Upper lobe of right lung (tissue), 1 donor: ENCODE measurements at regions not wholly inside any gene's neighbourhood (a gene's known extent, or its start where the extent isn't known, plus 50 kb on each side); places are given as distances from the start of the nearest gene placed in this dataset.

Experiments
- ATAC-seq: fragments of 200-7000 bp; cut with Tn5 transposase; one replicate; pipeline ENCODE4 v1.9.1; 2020; ENCODE audit warnings: mild to moderate bottlenecking, moderate library complexity
- DNase-seq: peaks from one replicate; pipeline ENCODE4 v3.0.0-alpha.2; 2020
- H3K27ac ChIP-seq: fragments of 200-600 bp; one replicate; pipeline ENCODE4 v1.8.0; 2022
- H3K27me3 ChIP-seq: fragments of 200-600 bp; one replicate; pipeline ENCODE4 v1.8.0; 2022; ENCODE audit warnings: mild to moderate bottlenecking
- H3K36me3 ChIP-seq: fragments of 200-600 bp; one replicate; pipeline ENCODE4 v1.8.0; 2022
- H3K4me1 ChIP-seq: fragments of 200-600 bp; one replicate; pipeline ENCODE4 v1.8.0; 2022
- H3K4me3 ChIP-seq: fragments of 200-600 bp; one replicate; pipeline ENCODE4 v1.8.0; 2022; ENCODE audit warnings: mild to moderate bottlenecking
- H3K9me3 ChIP-seq: fragments of 200-600 bp; one replicate; pipeline ENCODE4 v1.8.0; 2022
- intact Hi-C: fragments of 100-400 bp; cut with DNase I; formaldehyde crosslinking; loops from one replicate; pipeline ENCODE4 v1.11.0; 2022
- TF ChIP-seq, protein P1 (sequence below): fragments of 200-600 bp; IDR thresholded peaks from one replicate; pipeline ENCODE4 v1.8.0; 2022; ENCODE audit warnings: antibody characterized with exemption
- donor health status: DM: no; HTN: yes; CAD: no; lungs with severe emphysema.

DNA sequence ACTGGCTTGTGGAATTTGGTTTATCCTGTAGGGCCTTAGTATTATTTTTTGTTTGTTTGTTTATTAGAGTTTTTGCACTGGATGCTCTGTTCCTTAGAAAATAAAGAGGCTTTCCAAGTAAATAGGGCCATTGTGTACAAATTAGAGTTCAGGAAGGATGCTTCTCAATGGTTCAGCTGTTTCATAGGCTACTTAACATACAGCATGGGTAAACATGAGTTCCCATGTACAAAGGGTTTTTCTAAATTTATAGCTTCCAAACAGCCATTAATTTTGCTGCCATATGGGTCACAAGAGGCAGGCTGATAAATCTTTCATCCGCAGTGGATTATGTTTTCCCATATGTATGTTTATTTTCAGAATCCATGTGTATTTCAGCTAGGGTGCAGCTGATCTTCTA lies 121.6 kb upstream of the WDR11 start:
- TF ChIP-seq, protein P1, sequence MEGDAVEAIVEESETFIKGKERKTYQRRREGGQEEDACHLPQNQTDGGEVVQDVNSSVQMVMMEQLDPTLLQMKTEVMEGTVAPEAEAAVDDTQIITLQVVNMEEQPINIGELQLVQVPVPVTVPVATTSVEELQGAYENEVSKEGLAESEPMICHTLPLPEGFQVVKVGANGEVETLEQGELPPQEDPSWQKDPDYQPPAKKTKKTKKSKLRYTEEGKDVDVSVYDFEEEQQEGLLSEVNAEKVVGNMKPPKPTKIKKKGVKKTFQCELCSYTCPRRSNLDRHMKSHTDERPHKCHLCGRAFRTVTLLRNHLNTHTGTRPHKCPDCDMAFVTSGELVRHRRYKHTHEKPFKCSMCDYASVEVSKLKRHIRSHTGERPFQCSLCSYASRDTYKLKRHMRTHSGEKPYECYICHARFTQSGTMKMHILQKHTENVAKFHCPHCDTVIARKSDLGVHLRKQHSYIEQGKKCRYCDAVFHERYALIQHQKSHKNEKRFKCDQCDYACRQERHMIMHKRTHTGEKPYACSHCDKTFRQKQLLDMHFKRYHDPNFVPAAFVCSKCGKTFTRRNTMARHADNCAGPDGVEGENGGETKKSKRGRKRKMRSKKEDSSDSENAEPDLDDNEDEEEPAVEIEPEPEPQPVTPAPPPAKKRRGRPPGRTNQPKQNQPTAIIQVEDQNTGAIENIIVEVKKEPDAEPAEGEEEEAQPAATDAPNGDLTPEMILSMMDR = no peak

DNA sequence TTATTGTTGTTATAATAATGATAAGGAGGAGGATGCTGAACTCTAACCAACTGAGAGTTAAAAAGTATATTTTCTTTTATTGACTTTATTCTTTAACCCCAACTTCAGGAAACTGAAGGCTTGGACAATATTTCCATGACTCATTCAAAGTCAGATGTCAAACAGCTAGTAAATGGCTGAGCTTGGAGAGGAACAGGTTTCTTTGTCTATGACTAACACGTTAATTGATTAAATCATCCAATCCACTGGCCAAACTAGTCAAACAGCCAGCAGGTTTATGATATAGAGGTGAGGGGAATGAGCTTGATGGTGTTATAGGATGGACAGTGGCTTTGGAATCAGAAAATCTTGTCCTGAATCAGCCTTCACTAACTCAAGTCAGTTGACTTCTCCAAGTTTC lies 119.1 kb upstream of the WDR11 start:
- no peak for DNase-seq
- no peak overlapping the region for H3K4me3 ChIP-seq
- TF ChIP-seq, protein P1 = no peak

More for the DNA sequence above, 121.6 kb upstream of the WDR11 start:
- H3K27me3 ChIP-seq = no peaks in the 10 kb centered on the region
- H3K4me3 ChIP-seq = no peak overlapping the region
- DNase-seq (no peak), ATAC-seq (no peak)
- H3K4me1 ChIP-seq = no peaks in the 10 kb centered on the region
- intact Hi-C loops = no loop called here
- H3K36me3 ChIP-seq = no peaks in the 10 kb centered on the region
- H3K27ac ChIP-seq = no peak overlapping the region
- no peaks in the 10 kb centered on the region for H3K9me3 ChIP-seq

DNA sequence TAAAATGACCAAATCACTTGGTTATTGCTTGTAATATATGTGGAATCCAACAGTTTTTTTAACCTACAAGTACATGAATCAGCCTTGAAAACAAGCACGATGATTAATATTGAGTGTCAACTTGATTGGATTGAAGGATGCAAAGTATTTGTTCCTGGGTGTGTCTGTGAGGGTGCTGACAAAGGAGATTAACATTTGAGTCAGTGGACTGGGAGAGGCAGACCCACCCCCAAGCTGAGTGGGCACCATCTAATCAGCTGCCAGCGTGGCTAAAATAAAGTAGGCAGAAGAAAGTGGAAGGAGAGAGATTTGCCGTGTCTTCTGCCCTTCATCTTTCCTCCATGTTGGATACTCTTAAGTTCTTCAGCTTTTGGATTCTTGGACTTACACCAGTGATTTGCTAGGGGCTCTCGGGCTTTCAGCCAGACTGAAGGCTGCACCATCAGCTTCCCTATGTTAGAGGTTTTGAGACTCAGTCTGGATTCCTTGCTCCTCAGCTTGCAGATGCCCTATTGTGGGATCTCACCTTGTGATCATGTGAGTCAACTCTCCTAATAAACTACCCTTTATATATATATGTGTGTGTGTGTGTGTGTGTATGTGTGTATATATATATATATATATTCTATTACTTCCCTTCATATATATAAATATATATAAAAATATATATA lies 118.4 kb upstream of the WDR11 start:
- TF ChIP-seq, protein P1 = no peak

More for the DNA sequence above, 119.1 kb upstream of the WDR11 start:
- Histone ChIP-seq H3K36me3 (no peaks in the 10 kb centered on the region), H3K27ac (no peak overlapping the region), H3K27me3 (no peaks in the 10 kb centered on the region), H3K9me3 (no peaks in the 10 kb centered on the region), H3K4me1 (no peaks in the 10 kb centered on the region)
- intact Hi-C loops = no loop called here
- ATAC-seq = no peak

DNA sequence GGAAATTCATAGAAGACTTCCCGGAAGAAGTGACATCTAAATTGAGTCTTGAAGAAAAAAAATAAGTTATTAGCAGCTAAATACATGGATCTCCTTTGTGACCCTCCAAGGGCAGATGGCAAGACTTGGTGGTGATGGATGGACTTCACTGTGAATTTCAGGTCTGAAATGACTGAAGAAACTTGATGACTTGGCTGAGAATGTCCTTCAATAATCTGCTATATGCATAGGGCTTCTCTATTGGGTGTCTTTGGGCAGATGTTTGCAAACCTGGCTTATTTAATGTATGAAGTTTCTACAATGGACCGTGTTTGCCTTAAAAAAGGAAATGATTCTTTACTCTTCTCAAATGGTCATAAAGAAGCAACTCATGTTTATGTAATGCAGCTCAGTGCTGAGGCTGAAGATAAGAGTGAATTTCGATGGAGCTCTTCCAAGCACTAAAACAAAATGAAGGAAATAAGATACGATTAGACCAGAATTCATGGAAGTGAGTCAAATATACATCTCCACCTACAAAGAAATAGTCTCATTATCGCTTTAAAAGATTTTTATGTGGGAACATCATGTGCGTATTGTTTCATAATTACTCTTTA lies 116.6 kb upstream of the WDR11 start:
- TF ChIP-seq, protein P1 = no peak
- H3K27me3 ChIP-seq = no peaks in the 10 kb centered on the region
- no peak overlapping the region for H3K27ac ChIP-seq
- DNase-seq = no peak
- no peak for ATAC-seq
- no peaks in the 10 kb centered on the region for H3K9me3 ChIP-seq
- no peak overlapping the region for H3K4me3 ChIP-seq
- intact Hi-C loops = no loop called here
- H3K4me1 ChIP-seq = no peaks in the 10 kb centered on the region
- no peaks in the 10 kb centered on the region for H3K36me3 ChIP-seq

More for the DNA sequence above, 118.4 kb upstream of the WDR11 start:
- H3K4me1 ChIP-seq = no peaks in the 10 kb centered on the region
- DNase-seq = no peak
- no peaks in the 10 kb centered on the region for H3K27me3 ChIP-seq
- H3K9me3 ChIP-seq = no peaks in the 10 kb centered on the region
- no peak overlapping the region for H3K27ac ChIP-seq
- ATAC-seq = no peak
- intact Hi-C loops = no loop called here
- no peak overlapping the region for H3K4me3 ChIP-seq
- no peaks in the 10 kb centered on the region for H3K36me3 ChIP-seq

DNA sequence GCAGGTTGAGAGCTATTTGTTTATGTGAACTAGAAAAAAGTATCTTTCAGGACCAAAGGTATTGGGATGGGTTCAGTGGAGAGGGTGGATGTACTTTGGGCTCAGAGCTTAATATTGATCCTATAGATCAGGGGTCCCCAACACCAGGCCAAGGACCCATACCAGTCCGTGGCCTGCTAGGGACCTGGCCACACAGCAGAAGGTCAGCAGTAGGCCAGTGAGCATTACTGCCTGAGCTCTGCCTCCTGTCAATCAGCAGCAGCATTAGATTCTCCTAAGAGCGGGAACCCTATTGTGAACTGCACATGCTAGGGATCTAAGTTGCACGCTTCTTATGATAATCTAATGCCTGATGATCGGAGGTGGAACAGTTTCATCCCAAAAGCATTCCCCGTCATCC lies 115.8 kb upstream of the WDR11 start:
- Histone ChIP-seq H3K4me1 (no peaks in the 10 kb centered on the region), H3K27ac (no peak overlapping the region), H3K36me3 (no peaks in the 10 kb centered on the region), H3K4me3 (no peak overlapping the region), H3K27me3 (no peaks in the 10 kb centered on the region), H3K9me3 (no peaks in the 10 kb centered on the region)
- intact Hi-C loops = no loop called here
- ATAC-seq = no peak
- DNase-seq = no peak
- TF ChIP-seq, protein P1 = no peak
